Middle frontal gyrus (tissue), 1 donor: ENCODE measurements at regions not wholly inside any gene's neighbourhood (a gene's known extent, or its start where the extent isn't known, plus 50 kb on each side); places are given as distances from the start of the nearest gene placed in this dataset.
"Not testable (repeated sequence)": the region's sequence is repeated elsewhere in the genome, so short reads cannot be mapped to it uniquely, and the experiment has no call there.

Source experiments
- DNase-seq: peaks from one replicate; pipeline ENCODE4 v3.0.0-alpha.2; 2015; ENCODE audit warnings: low spot score; ENCODE audit errors: extremely low spot score

GRCh38 chr4:19177616-19178015 lies 1074.1 kb upstream of the SLIT2 start:
- DNase-seq = no peak

GRCh38 chr4:19171832-19172231 lies 1079.9 kb upstream of the SLIT2 start:
- no peak for DNase-seq

GRCh38 chr4:19167311-19167710 lies 1084.4 kb upstream of the SLIT2 start:
- no peak for DNase-seq

- DNase-seq = no peak
These were observed 1087.4 kb upstream of the SLIT2 start for GRCh38 chr4:19164334-19164733.

- DNase-seq = no peak
These were observed 1091.8 kb upstream of the SLIT2 start for GRCh38 chr4:19159874-19160273.

GRCh38 chr4:19158107-19158809 lies 1093.4 kb upstream of the SLIT2 start:
- no peak for DNase-seq

GRCh38 chr4:19156786-19157185 lies 1094.9 kb upstream of the SLIT2 start:
- no peak for DNase-seq

GRCh38 chr4:19155568-19155967 lies 1096.1 kb upstream of the SLIT2 start:
- DNase-seq = no peak

GRCh38 chr4:19154267-19154666 lies 1097.4 kb upstream of the SLIT2 start:
- not testable (repeated sequence) for DNase-seq

GRCh38 chr4:19152264-19152663 lies 1099.4 kb upstream of the SLIT2 start:
- DNase-seq = no peak

GRCh38 chr4:19151684-19152083 lies 1100.0 kb upstream of the SLIT2 start:
- no peak for DNase-seq

GRCh38 chr4:19146038-19146437 lies 1105.7 kb upstream of the SLIT2 start:
- DNase-seq = no peak

GRCh38 chr4:19135895-19136633 lies 1114.5 kb upstream of the LCORL start:
- DNase-seq = no peak

GRCh38 chr4:19134685-19135084 lies 1113.1 kb upstream of the LCORL start:
- no peak for DNase-seq

GRCh38 chr4:19133315-19133714 lies 1111.8 kb upstream of the LCORL start:
- DNase-seq = no peak

GRCh38 chr4:19130866-19131265 lies 1109.3 kb upstream of the LCORL start:
- DNase-seq = no peak

- no peak for DNase-seq
These were observed 1106.6 kb upstream of the LCORL start for GRCh38 chr4:19128176-19128575.

GRCh38 chr4:19126903-19127302 lies 1105.3 kb upstream of the LCORL start:
- no peak for DNase-seq

GRCh38 chr4:19123681-19124080 lies 1102.1 kb upstream of the LCORL start:
- no peak for DNase-seq

GRCh38 chr4:19119904-19120560 lies 1098.5 kb upstream of the LCORL start:
- DNase-seq = no peak

- DNase-seq = no peak
These were observed 1095.5 kb upstream of the LCORL start for GRCh38 chr4:19117022-19117421.

GRCh38 chr4:19104176-19104575 lies 1082.6 kb upstream of the LCORL start:
- no peak for DNase-seq
